HG02943 (cell line): ENCODE measurements at regions not wholly inside any gene's neighbourhood (a gene's known extent, or its start where the extent isn't known, plus 50 kb on each side); places are given as distances from the start of the nearest gene placed in this dataset.

Source experiments
- ATAC-seq: cut with Tn5 transposase; IDR thresholded peaks from one replicate; pipeline ENCODE4 v1.9.1; 2021; ENCODE audit warnings: mild to moderate bottlenecking, low read depth, moderate library complexity; ENCODE audit not compliant: unreplicated experiment

- ATAC-seq = no peak
Measured at GRCh38 chr4:135239964-135240363, 1038.4 kb upstream of the PABPC4L start.

GRCh38 chr4:135238940-135239339 lies 1037.4 kb upstream of the PABPC4L start:
- ATAC-seq = no peak

- no peak for ATAC-seq
Measured at GRCh38 chr4:135236048-135236447, 1034.5 kb upstream of the PABPC4L start.

GRCh38 chr4:135227842-135228241 lies 1026.3 kb upstream of the PABPC4L start:
- ATAC-seq = no peak

- no peak for ATAC-seq
Measured at GRCh38 chr4:135225551-135225950, 1024.0 kb upstream of the PABPC4L start.

GRCh38 chr4:135210341-135210740 lies 1008.8 kb upstream of the PABPC4L start:
- no peak for ATAC-seq

- no peak for ATAC-seq
Measured at GRCh38 chr4:135207531-135207930, 1005.9 kb upstream of the PABPC4L start.

GRCh38 chr4:135204311-135204710 lies 1002.7 kb upstream of the PABPC4L start:
- no peak for ATAC-seq

- no peak for ATAC-seq
Measured at GRCh38 chr4:135201081-135201480, 999.5 kb upstream of the PABPC4L start.

- no peak for ATAC-seq
Measured at GRCh38 chr4:135197641-135198040, 996.1 kb upstream of the PABPC4L start.

GRCh38 chr4:135194477-135194876 lies 992.9 kb upstream of the PABPC4L start:
- ATAC-seq = no peak

- ATAC-seq = no peak
Measured at GRCh38 chr4:135192751-135193535, 991.4 kb upstream of the PABPC4L start.

- no peak for ATAC-seq
Measured at GRCh38 chr4:135191596-135191995, 990.0 kb upstream of the PABPC4L start.

GRCh38 chr4:135186002-135186401 lies 984.4 kb upstream of the PABPC4L start:
- no peak for ATAC-seq

GRCh38 chr4:135185256-135185655 lies 983.7 kb upstream of the PABPC4L start:
- ATAC-seq = no peak

GRCh38 chr4:135184715-135185114 lies 983.1 kb upstream of the PABPC4L start:
- no peak for ATAC-seq

- no peak for ATAC-seq
Measured at GRCh38 chr4:135177321-135177720, 975.7 kb upstream of the PABPC4L start.

GRCh38 chr4:135166661-135167060 lies 965.1 kb upstream of the PABPC4L start:
- no peak for ATAC-seq

- no peak for ATAC-seq
Measured at GRCh38 chr4:135164601-135165000, 963.0 kb upstream of the PABPC4L start.

GRCh38 chr4:135144498-135144897 lies 942.9 kb upstream of the PABPC4L start:
- ATAC-seq = no peak

- ATAC-seq = no peak
Measured at GRCh38 chr4:135124196-135124595, 922.6 kb upstream of the PABPC4L start.

- no peak for ATAC-seq
Measured at GRCh38 chr4:135123632-135124031, 922.0 kb upstream of the PABPC4L start.

GRCh38 chr4:135122457-135122856 lies 920.9 kb upstream of the PABPC4L start:
- ATAC-seq = no peak
